ENCODE measurements at regions not wholly inside any gene's neighbourhood (a gene's known extent, or its start where the extent isn't known, plus 50 kb on each side); places are given as distances from the start of the nearest gene placed in this dataset.

GRCh38 chr13:84243340-84243739, 361.1 kb upstream of the SLITRK1 start:
- BruUV-seq (replicated peaks): no TSS peak
- Histone ChIP-seq H3K4me1 (ENCODE audit: insufficient read depth, low read length, poor library complexity, severe bottlenecking) (no peaks in the 10 kb centered on the region), H3K4me3 (ENCODE audit: low read depth, low read length, poor library complexity, severe bottlenecking) (no peak overlapping the region), H3K79me2 (ENCODE audit: insufficient read depth, low read depth, low read length) (no peaks in the 10 kb centered on the region), H3K4me2 (ENCODE audit: low read length) (no peak overlapping the region), H3K9me2 (ENCODE audit: insufficient read depth, low read length) (no peaks in the 10 kb centered on the region), H3K9me3 (ENCODE audit: low read length) (no peaks in the 10 kb centered on the region), H2AFZ (ENCODE audit: low read length) (no peak overlapping the region), H4K20me1 (ENCODE audit: insufficient read depth, low read length) (no peaks in the 10 kb centered on the region), H3K27ac (ENCODE audit: low read depth, low read length, poor library complexity, severe bottlenecking) (no peak overlapping the region), H3K36me3 (ENCODE audit: insufficient read depth, low read length) (no peaks in the 10 kb centered on the region)
- intact Hi-C loops (cut with micrococcal nuclease; ENCODE audit: unreplicated experiment): no loop called here
- POLR2A ChIA-PET: no interaction called here
- TF ChIP-seq CTCF (conservative IDR thresholded peaks at IDR 0.05; ENCODE audit: low read length): no peak
- no peak for TF ChIP-seq EZH2phosphoT487 (IDR thresholded peaks at IDR 0.05; ENCODE audit: borderline replicate concordance, low read depth, low read length)
- DNase-seq (ENCODE audit: low spot score): no peak
- CTCF ChIA-PET (ENCODE audit: unreplicated experiment): no interaction called here

DNA sequence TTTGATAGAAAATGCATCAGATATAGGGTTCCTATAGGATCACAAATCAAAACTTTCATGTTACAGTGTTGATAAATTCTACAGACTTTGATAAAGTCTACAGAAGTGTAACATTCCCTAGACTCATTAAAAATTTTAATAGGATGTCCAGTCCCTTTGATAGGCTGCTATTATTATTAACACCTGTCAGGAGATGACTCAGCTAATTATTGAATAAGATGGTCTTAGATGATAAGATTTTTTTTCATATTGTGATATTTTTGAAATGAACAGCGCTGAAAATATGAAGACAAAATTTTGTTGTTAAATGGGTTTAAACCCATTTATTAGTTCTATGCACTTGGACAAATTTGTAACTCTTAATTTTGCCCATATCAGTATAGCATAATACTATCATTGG, 356.8 kb upstream of the SLITRK1 start:
- Histone ChIP-seq H3K27ac (ENCODE audit: low read depth, low read length, poor library complexity, severe bottlenecking) (no peak overlapping the region), H2AFZ (ENCODE audit: low read length) (no peak overlapping the region), H3K4me3 (ENCODE audit: low read depth, low read length, poor library complexity, severe bottlenecking) (no peak overlapping the region), H3K36me3 (ENCODE audit: insufficient read depth, low read length) (no peaks in the 10 kb centered on the region), H4K20me1 (ENCODE audit: insufficient read depth, low read length) (no peaks in the 10 kb centered on the region), H3K4me2 (ENCODE audit: low read length) (no peak overlapping the region), H3K4me1 (ENCODE audit: insufficient read depth, low read length, poor library complexity, severe bottlenecking) (no peaks in the 10 kb centered on the region), H3K9me3 (ENCODE audit: low read length) (no peaks in the 10 kb centered on the region), H3K79me2 (ENCODE audit: insufficient read depth, low read depth, low read length) (no peaks in the 10 kb centered on the region), H3K9me2 (ENCODE audit: insufficient read depth, low read length) (no peaks in the 10 kb centered on the region)
- POLR2A ChIA-PET: no interaction called here
- DNase-seq (ENCODE audit: low spot score): no peak
- intact Hi-C loops (cut with micrococcal nuclease; ENCODE audit: unreplicated experiment): no loop called here
- CTCF ChIA-PET (ENCODE audit: unreplicated experiment): no interaction called here
- no peak for TF ChIP-seq EZH2phosphoT487 (IDR thresholded peaks at IDR 0.05; ENCODE audit: borderline replicate concordance, low read depth, low read length)
- TF ChIP-seq CTCF (conservative IDR thresholded peaks at IDR 0.05; ENCODE audit: low read length): no peak
- no TSS peak for BruUV-seq (replicated peaks)

GRCh38 chr13:84238381-84238780, 356.1 kb upstream of the SLITRK1 start:
- no TSS peak for BruUV-seq (replicated peaks)
- intact Hi-C loops (cut with micrococcal nuclease; ENCODE audit: unreplicated experiment): no loop called here
- no peak overlapping the region for H3K27ac ChIP-seq (ENCODE audit: low read depth, low read length, poor library complexity, severe bottlenecking)

More at GRCh38 chr13:84238381-84238780, 356.1 kb upstream of the SLITRK1 start:
- DNase-seq (ENCODE audit: low spot score): no peak
- TF ChIP-seq EZH2phosphoT487 (IDR thresholded peaks at IDR 0.05; ENCODE audit: borderline replicate concordance, low read depth, low read length): no peak
- Histone ChIP-seq H4K20me1 (ENCODE audit: insufficient read depth, low read length) (no peaks in the 10 kb centered on the region), H3K4me1 (ENCODE audit: insufficient read depth, low read length, poor library complexity, severe bottlenecking) (no peaks in the 10 kb centered on the region), H3K79me2 (ENCODE audit: insufficient read depth, low read depth, low read length) (no peaks in the 10 kb centered on the region), H3K4me2 (ENCODE audit: low read length) (no peak overlapping the region), H2AFZ (ENCODE audit: low read length) (no peak overlapping the region), H3K4me3 (ENCODE audit: low read depth, low read length, poor library complexity, severe bottlenecking) (no peak overlapping the region), H3K9me2 (ENCODE audit: insufficient read depth, low read length) (no peaks in the 10 kb centered on the region), H3K36me3 (ENCODE audit: insufficient read depth, low read length) (no peaks in the 10 kb centered on the region), H3K9me3 (ENCODE audit: low read length) (no peaks in the 10 kb centered on the region)
- ChIA-PET POLR2A (no interaction called here), CTCF (ENCODE audit: unreplicated experiment) (no interaction called here)
